Activated CD4-positive, CD25-positive, alpha-beta regulatory T cell treated with anti-CD3 and anti-CD28 coated beads, Interleukin-2, amount 50 U/mL, for 16 hours (primary cell): ENCODE measurements at regions not wholly inside any gene's neighbourhood (a gene's known extent, or its start where the extent isn't known, plus 50 kb on each side); places are given as distances from the start of the nearest gene placed in this dataset.

ENCODE experiments used
- DNase-seq: peaks from one replicate; pipeline ENCODE4 v3.0.0-alpha.2; 2020; ENCODE audit warnings: low read depth, low spot score

- no peak for DNase-seq
Measured at GRCh38 chr3:104987859-104988258, 378.9 kb upstream of the ALCAM start.

DNA sequence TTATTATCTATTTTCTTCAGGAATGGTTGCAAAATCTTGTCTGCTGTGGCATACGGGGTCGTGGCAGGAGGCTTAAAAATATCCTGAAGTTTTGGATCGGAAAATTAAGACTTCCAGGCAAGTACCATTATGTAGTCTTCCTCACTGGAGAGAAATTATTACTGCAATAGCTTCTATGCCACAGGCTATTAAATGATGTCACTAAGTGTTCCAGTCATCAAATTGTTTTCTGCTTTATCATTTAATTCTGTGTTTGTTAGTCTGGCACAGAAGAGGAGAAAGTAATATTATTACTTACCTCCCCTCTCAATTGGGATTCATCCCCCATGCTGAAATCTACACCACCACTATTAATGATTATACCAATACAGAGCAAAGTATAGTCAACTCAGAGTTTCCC is 378.2 kb upstream of the ALCAM start:
- DNase-seq = no peak

DNA sequence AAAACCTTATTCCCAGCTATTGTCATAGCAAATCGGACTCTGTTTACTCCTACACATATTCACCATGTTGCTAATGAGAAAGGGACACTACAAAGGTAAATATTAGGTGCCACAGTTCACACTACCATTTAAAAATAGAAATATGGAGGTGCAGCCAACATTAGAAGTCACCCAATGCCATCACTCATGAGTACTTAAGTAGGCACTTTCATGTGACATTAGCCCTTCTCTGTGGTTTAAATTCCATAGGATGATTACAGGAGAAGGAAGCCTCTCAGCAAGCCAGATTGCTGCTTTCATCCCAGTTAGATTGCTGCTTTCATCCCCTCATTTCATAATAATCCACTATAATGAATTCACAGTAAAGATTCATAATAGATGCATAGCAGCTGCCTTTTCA is 376.8 kb upstream of the ALCAM start:
- DNase-seq = no peak

- DNase-seq = no peak
Measured at GRCh38 chr3:104990758-104991157, 376.0 kb upstream of the ALCAM start.

- DNase-seq = no peak
Measured at GRCh38 chr3:104992676-104993075, 374.0 kb upstream of the ALCAM start.

DNA sequence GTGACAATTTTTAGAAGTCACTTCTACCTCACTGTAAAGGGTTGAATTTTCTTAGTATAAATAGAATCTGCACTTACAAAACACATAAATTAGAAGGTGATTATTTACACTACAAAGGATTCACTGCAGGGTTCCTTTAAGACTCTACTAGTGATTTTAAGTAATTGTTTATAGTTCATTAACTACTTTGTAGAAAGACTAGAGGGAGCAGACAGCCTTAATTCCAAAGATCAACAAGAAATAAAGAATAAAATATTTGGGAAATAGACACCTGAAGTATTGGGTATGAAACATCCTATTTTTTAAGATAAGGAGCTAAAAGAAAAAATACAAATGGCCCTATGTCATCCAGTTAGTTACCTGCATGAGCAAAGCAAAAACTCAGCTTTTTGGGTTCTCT is 360.5 kb upstream of the ALCAM start:
- DNase-seq = no peak

- no peak for DNase-seq
Measured at GRCh38 chr3:105013657-105014056, 353.1 kb upstream of the ALCAM start.

GRCh38 chr3:105014631-105015030 is 352.1 kb upstream of the ALCAM start:
- no peak for DNase-seq

GRCh38 chr3:105022813-105023212 is 343.9 kb upstream of the ALCAM start:
- no peak for DNase-seq

DNA sequence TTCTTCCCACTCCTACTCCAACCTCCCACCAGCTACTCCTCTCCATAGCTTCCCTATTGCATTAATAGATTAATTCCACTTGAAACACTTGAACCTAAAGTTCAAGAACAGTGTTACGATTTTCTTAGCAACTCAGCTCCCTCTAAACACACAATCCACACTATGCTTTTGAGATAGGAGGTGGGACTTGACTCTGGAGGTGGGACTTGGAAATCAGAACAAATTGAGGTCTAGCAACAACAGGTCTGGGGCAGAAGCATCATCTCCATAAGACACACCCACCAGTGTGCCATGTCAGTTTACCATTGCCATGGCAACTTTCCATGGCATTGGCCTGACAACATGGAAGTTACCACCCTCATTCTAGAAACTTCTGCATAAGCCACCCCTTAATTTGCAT is 336.5 kb upstream of the ALCAM start:
- no peak for DNase-seq

DNA sequence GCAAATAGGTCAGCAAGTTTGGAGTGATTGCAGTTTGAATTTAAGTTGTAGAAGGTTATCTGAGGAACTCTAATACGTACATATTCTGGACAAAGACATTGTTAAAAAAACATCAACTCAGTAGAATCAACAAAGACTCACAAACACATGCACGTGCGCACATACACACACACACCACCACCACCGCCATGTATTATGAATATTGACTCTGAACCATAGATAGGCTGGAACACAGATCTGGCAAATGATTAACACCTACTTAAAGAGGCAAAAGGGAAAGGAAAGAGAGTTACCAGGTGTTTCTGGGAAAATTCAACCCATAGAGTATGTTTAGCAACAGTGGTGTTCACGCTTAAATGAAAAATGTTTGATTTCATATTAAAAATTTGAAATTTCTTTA is 334.2 kb upstream of the ALCAM start:
- DNase-seq = no peak

DNA sequence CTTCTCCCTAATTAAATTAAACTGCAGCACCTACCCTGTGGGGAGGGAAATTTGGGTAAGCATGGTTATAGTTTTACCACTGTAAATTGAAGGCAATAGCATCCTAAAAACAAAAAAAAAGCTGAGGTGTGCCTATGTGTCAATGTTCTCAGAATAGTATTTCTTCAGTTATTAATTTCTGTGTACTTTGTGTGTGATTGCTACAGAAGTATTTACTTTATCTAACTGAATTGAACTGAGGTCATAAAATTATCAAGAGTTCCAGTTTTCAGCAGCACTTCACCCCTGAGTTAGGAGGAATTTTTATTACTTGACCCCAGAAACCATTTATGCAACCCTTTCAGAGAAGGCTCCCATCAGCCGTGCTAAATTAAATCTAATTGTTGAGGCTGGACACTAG is 333.6 kb upstream of the ALCAM start:
- no peak for DNase-seq

DNA sequence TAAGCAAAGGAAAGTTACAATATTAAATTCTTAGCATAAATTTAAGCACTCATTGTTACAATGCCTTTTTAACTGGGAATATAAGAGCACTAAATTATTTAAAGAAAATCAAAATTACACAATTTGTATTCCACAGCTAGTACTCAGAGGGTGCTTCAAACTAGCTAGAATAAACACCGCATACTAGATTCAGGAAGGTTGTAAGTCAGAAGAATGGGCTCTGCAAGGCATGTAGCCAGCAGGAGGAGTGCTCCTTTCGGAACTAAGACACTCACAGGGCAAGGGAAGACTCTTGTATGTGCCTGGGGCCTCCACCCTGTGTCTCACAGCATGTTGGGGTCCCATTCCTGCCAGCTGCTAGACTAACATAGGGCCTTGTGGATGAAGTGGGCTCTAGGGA is 327.7 kb upstream of the ALCAM start:
- DNase-seq = no peak

DNA sequence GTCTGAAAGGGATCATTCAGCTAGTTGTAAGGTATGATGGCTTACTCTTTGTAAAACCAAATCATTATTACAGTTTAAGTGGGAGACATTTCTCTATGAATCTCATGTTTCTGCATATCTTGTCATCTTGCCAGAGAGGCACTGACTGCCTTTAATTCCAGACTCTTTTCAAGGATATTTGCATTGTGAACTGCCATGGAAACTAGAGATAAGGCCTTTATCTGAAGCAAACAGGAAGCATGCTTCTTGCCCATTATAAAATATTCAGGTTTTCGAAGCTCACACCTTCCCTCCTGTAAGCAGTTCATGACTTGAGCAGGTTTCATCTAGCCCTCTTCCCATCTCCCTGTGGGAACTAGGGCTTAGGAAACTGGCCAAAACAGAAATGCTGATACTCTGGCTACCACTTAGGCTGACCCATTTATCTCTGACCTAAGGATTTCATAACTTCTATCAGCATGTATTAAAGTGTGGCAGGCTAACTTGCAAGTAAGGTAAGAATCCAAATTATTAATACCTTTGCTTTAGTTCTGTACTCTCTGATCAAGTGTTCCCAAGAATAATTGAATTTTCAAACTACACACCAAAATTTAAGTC is 326.6 kb upstream of the ALCAM start:
- no peak for DNase-seq

DNA sequence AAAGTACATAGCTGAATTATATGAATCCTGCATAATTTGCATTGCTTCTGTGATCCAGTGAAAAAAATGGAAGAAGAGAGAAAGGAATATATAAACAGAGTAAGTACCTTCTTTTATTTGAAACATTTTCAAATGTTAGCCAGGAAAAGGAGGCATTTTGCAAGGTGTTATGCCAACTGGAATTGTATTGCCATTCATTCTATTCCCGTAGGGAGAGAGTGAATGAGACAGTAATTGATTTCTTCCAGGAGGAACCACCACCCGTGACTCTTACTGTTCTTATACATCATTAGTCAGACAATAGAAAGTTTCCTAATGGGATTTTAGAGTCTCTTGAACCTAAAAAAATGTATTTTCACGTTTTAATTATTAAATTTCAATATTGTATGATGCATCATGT is 324.1 kb upstream of the ALCAM start:
- no peak for DNase-seq

DNA sequence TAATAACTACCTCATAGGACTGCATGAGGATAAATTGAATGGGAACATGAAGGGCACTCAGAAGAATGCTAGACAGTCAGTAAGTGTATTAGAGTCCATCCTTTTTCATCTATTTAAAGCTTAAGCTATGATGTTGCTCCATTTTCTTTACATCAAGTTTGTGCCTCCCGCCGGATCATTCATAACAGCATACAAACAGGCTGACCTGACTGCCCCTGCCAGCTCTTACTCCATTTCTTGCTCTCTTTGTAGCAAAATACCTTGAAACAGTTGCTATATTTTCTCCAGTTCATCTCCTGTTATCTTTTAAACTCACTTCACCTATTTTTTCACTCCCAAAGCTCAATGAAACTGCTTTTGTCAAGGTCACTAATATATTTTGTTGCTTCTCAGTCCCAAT is 315.6 kb upstream of the ALCAM start:
- no peak for DNase-seq

DNA sequence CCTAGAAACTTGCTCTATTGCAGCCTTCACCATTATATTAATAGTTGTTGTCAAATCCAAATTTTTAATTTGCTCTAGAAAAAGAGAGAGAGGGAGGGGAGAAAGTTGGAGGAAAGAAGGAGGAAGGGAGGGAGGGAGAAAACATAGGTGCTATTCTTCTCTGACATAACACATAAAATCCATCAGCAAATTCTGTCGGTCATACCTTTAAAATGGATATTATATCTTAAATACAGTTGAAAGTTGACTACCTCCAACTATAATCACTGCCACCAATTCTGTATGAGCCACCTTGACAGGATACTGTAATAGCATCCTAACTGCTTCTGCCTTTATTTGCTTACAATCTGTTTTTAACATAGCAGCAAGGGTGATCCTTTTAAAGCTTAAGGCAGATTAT is 314.7 kb upstream of the ALCAM start:
- no peak for DNase-seq

GRCh38 chr3:105062853-105063252 is 303.9 kb upstream of the ALCAM start:
- DNase-seq = no peak

DNA sequence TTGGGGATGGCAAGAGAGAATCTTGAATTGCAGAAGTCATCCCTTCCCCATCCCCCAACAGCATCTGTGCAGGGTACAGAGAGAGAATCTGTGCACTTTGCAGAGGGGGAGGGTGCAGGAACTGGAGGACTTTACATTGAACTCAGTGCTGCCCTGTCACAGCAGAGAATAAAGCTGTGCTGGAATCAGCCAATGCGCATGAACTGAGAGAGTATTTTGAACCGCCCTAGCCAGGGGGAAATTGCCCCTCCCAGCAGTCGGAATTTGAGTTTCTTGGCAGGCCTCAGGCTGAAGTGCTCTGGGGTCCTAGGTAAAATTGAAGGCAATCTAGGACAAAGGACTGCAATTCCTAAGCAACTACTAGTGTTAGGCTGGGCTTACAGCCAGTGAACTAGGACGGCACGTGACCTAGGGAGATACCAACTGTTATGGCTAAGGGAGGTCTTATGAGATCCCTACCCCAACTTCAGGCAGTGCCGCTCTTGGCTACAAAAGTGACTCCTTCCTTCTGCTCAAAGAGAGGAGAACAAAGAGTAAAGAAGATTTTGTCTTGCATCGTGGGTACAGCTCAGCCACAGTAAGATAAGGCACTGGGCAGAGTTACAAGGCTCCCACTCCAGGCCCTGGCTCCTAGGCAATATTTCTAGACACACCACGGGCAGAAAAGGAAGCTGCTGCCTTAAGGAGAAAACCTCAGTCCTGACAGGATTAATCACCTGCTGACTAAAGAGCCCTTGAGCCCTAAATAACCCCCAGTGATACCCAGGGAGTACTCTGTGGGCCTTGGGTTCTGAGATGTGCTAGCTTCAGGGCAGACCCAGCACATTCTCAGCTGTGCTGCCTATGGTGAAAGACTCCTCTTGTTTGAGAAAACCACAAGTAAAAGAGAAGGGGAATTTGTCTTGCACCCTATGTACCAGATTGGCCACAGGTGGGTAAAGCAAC is 300.5 kb upstream of the ALCAM start:
- no peak for DNase-seq

DNA sequence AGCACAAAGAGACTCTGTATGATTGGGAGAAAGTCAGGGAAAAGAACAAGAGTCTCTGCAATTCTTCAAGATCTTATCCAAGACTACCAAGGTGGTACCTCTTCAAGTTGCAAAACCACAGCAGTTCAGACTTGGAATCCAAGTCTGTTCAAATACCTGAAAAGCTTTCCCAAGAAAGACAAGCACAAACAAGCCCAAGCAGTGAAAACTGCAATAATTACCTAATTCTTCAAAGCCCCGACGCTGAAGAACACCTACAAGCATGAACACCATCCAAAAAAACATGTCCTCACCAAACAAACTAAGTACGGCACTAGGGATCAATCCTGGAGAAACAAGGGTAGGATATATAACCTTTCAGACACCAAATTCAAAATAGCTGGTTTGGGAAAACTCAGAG is 299.3 kb upstream of the ALCAM start:
- DNase-seq = no peak

GRCh38 chr3:105077060-105077822 is 289.5 kb upstream of the ALCAM start:
- no peak for DNase-seq

- DNase-seq = no peak
Measured at GRCh38 chr3:105083945-105084344, 282.8 kb upstream of the ALCAM start.

DNA sequence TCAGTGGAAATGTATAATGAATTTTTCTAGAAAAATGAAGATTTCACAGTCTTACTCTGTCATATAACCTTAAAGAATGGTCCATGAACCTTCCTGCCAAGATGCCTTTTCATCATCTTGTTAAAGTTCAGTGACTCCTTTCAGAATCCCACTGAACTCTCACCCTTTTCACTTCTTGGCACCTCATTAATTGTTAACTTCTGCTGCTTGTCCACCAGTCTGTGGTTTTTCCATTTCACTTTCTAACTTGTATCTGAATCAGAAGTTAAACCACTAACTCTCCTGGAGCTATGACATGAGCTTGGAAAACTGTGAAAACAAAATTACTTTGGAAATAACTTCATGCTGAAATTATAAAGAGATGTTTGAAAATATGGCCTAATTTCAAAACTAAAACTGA is 281.2 kb upstream of the ALCAM start:
- DNase-seq = no peak
